Mucosa of descending colon (tissue), 3 donors: ENCODE measurements at regions not wholly inside any gene's neighbourhood (a gene's known extent, or its start where the extent isn't known, plus 50 kb on each side); places are given as distances from the start of the nearest gene placed in this dataset.

Experiments used
- ATAC-seq: fragments of 200-7000 bp; cut with Tn5 transposase; one replicate; pipeline ENCODE4 v1.9.1; 2020; ENCODE audit warnings: mild to moderate bottlenecking, moderate library complexity
- DNase-seq, 3 donors: peaks; one replicate each; pipeline ENCODE4 v3.0.0-alpha.2; 2020
- H3K36me3 ChIP-seq: fragments of 200-600 bp; one replicate; pipeline ENCODE4 v1.8.0; 2021; ENCODE audit warnings: low read depth, mild to moderate bottlenecking
- H3K4me1 ChIP-seq: fragments of 200-600 bp; one replicate; pipeline ENCODE4 v1.8.0; 2021; ENCODE audit warnings: low read depth, mild to moderate bottlenecking
- H3K4me3 ChIP-seq: fragments of 200-600 bp; one replicate; pipeline ENCODE4 v1.8.0; 2021; ENCODE audit warnings: mild to moderate bottlenecking
- H3K9me3 ChIP-seq: fragments of 200-600 bp; one replicate; pipeline ENCODE4 v1.8.0; 2021; ENCODE audit warnings: mild to moderate bottlenecking
- CTCF ChIP-seq: fragments of 200-600 bp; IDR thresholded peaks from one replicate; pipeline ENCODE4 v1.8.0; 2022; ENCODE audit warnings: antibody characterized with exemption, mild to moderate bottlenecking
- intact Hi-C, 2 donors: fragments of 100-400 bp; cut with DNase I in 1 of 2; cut with micrococcal nuclease in 1 of 2; formaldehyde crosslinking; loops; one replicate each; pipeline versions ENCODE4 v1.11.0 to v1.11.1; 2022; cut with DNase I, micrococcal nuclease
- donor health status: DM: no; HTN: no; CAD: no; lungs with moderate emphysema.
- donor health status: DM: no; HTN: no; CAD: no.
- donor health status: DM: no; HTN: yes; CAD: no.

- no peak for ATAC-seq
- DNase-seq: no peak
- H3K4me1 ChIP-seq: no peaks in the 10 kb centered on the region
- no peak overlapping the region for H3K4me3 ChIP-seq
- no peaks in the 10 kb centered on the region for H3K36me3 ChIP-seq
- intact Hi-C loops: no loop called here
- no peak for TF ChIP-seq CTCF
- H3K9me3 ChIP-seq: no peaks in the 10 kb centered on the region
Measured at GRCh38 chr6:159441704-159441981, 251.4 kb downstream of the SOD2 start.

- TF ChIP-seq CTCF: no peak
- intact Hi-C loops: no loop called here
- Histone ChIP-seq H3K36me3 (no peaks in the 10 kb centered on the region), H3K4me3 (no peak overlapping the region), H3K4me1 (no peaks in the 10 kb centered on the region), H3K9me3 (no peaks in the 10 kb centered on the region)
- ATAC-seq: no peak
- no peak for DNase-seq
Measured at GRCh38 chr6:159440911-159441703, 251.9 kb downstream of the SOD2 start.

- TF ChIP-seq CTCF: no peak
- DNase-seq (no peak), ATAC-seq (no peak)
- intact Hi-C loops: no loop called here
- Histone ChIP-seq H3K9me3 (no peaks in the 10 kb centered on the region), H3K36me3 (no peaks in the 10 kb centered on the region), H3K4me3 (no peak overlapping the region), H3K4me1 (no peaks in the 10 kb centered on the region)
Measured at GRCh38 chr6:159440349-159440748, 252.7 kb downstream of the SOD2 start.

GRCh38 chr6:159439651-159440050, 253.4 kb downstream of the SOD2 start:
- ATAC-seq: no peak
- Histone ChIP-seq H3K4me1 (no peaks in the 10 kb centered on the region), H3K36me3 (no peaks in the 10 kb centered on the region), H3K9me3 (no peaks in the 10 kb centered on the region), H3K4me3 (no peak overlapping the region)
- intact Hi-C loops: no loop called here
- no peak for TF ChIP-seq CTCF
- DNase-seq: no peak

GRCh38 chr6:159438106-159438505, 254.9 kb downstream of the SOD2 start:
- DNase-seq (no peak), ATAC-seq (no peak)
- Histone ChIP-seq H3K4me3 (no peak overlapping the region), H3K9me3 (peaks cover 10% of the 10 kb centered on the region), H3K36me3 (no peaks in the 10 kb centered on the region), H3K4me1 (no peaks in the 10 kb centered on the region)
- no peak for TF ChIP-seq CTCF
- intact Hi-C loops: no loop called here

- peaks cover 15% of the 10 kb centered on the region for H3K9me3 ChIP-seq
- ATAC-seq (no peak), DNase-seq (no peak)
- no peaks in the 10 kb centered on the region for H3K4me1 ChIP-seq
- no peak for TF ChIP-seq CTCF
- intact Hi-C loops: no loop called here
- no peak overlapping the region for H3K4me3 ChIP-seq
- no peaks in the 10 kb centered on the region for H3K36me3 ChIP-seq
Measured at GRCh38 chr6:159436581-159436980, 256.5 kb downstream of the SOD2 start.
